K562 (cell line): ENCODE measurements at regions not wholly inside any gene's neighbourhood (a gene's known extent, or its start where the extent isn't known, plus 50 kb on each side); places are given as distances from the start of the nearest gene placed in this dataset.

Experiments
- ATAC-seq: fragments of 200-7000 bp; cut with Tn5 transposase; 3 replicates; pipeline ENCODE4 v1.9.1; 2020; ENCODE audit warnings: moderate library complexity
- BruUV-seq: library from RNA; stranded (reverse); fragments of 400-500 nt; replicated peaks from 2 replicates; lab custom pipeline; 2021; lab: Mats Ljungman, UMichigan
- CTCF ChIA-PET: fragments of 300-600 bp; formaldehyde crosslinking; extraction: SDS; loops from one replicate; lab custom pipeline; 2021; ENCODE audit warnings: low intra/inter-chr PET ratio; lab: Yijun Ruan, JAX
- POLR2A ChIA-PET: fragments of 300-600, 350-650 bp; sonication (Branson Sonifier 250); formaldehyde crosslinking; extraction: SDS; loops from one replicate; lab custom pipeline; 2021; ENCODE audit warnings: antibody characterized with exemption, inconsistent platforms; lab: Yijun Ruan, JAX
- DNase-seq, 4 experiments: peaks; one replicate each; pipeline versions ENCODE4 v3.0.0 to v3.0.0-alpha.2; 2011 to 2018; ENCODE audit warnings: low spot score in 3 of 4, mixed read lengths in 3 of 4; ENCODE audit errors: extremely low read depth in 1 of 4
- FAIRE-seq: peaks from 2 replicates; lab custom pipeline; 2011; peaks lifted over from hg19 to GRCh38; lab: Jason Lieb, UNC
- H2AFZ ChIP-seq: 2 replicates; pipeline ENCODE4 v1.6.0; 2011; ENCODE audit warnings: low read depth, low read length, control low read depth, inconsistent platforms
- H3K27ac ChIP-seq: fragments of 200-600 bp; 3 replicates; pipeline ENCODE4 v1.8.0; 2011; ENCODE audit warnings: low read depth, mild to moderate bottlenecking, control low read depth, inconsistent platforms, low read length, moderate library complexity, mixed read lengths; ENCODE audit errors: extremely low read depth
- H3K27me3 ChIP-seq, 2 experiments: fragments of 300-600 bp in 1 of 2; 2 replicates in 1 of 2; 3 replicates in 1 of 2; pipeline versions ENCODE4 v1.6.0 to v1.8.0; 2011; ENCODE audit warnings: inconsistent platforms in 2 of 2, low read length in 2 of 2, mild to moderate bottlenecking in 1 of 2, mixed read lengths in 1 of 2, moderate library complexity in 1 of 2; ENCODE audit not compliant: control insufficient read depth in 2 of 2, insufficient read depth in 2 of 2
- H3K36me3 ChIP-seq: fragments of 300-600 bp; 3 replicates; pipeline ENCODE4 v1.8.0; 2011; ENCODE audit warnings: mild to moderate bottlenecking, low read length, inconsistent platforms; ENCODE audit not compliant: control insufficient read depth, insufficient read depth
- H3K4me1 ChIP-seq, 2 experiments: fragments of 200-600 bp in 1 of 2; replicated peaks in 1 of 2; 2 replicates in 1 of 2; 3 replicates in 1 of 2; pipeline versions ENCODE4 v1.5.1 to v1.8.0; 2011; ENCODE audit warnings: inconsistent platforms in 2 of 2, low read length in 2 of 2, mild to moderate bottlenecking in 1 of 2, mixed read lengths in 1 of 2, moderate library complexity in 1 of 2; ENCODE audit not compliant: control insufficient read depth in 2 of 2, insufficient read depth in 2 of 2
- H3K4me2 ChIP-seq: 2 replicates; pipeline ENCODE4 v1.6.1; 2011; ENCODE audit warnings: low read length, control low read depth, inconsistent platforms, mixed read lengths; ENCODE audit not compliant: insufficient read depth
- H3K4me3 ChIP-seq: fragments of 200-600 bp; sonication (generic), shearing (Covaris generic); 2 replicates; pipeline ENCODE4 v1.5.1; 2016; ENCODE audit warnings: control low read depth, inconsistent platforms
- H3K79me2 ChIP-seq: fragments of 200-600 bp; 3 replicates; pipeline ENCODE4 v1.8.0; 2011; ENCODE audit warnings: low read length, inconsistent platforms; ENCODE audit not compliant: control insufficient read depth, insufficient read depth
- H3K9ac ChIP-seq, 2 experiments: 2 replicates each; pipeline versions ENCODE4 v1.6.0 to v1.6.1; 2011; ENCODE audit warnings: low read depth in 2 of 2, low read length in 2 of 2, control low read depth in 1 of 2, inconsistent platforms in 1 of 2, mild to moderate bottlenecking in 1 of 2, mixed read lengths in 1 of 2; ENCODE audit not compliant: insufficient read depth in 1 of 2
- H3K9me1 ChIP-seq: one replicate; pipeline ENCODE4 v1.6.0; 2011; ENCODE audit warnings: inconsistent platforms, mild to moderate bottlenecking, low read length, moderate library complexity; ENCODE audit not compliant: control insufficient read depth, insufficient read depth
- H3K9me3 ChIP-seq: replicated peaks from 2 replicates; pipeline ENCODE4 v1.5.1; 2011; ENCODE audit warnings: low read depth, low read length, inconsistent platforms; ENCODE audit not compliant: control insufficient read depth, insufficient read depth
- H4K20me1 ChIP-seq: replicated peaks from 2 replicates; pipeline ENCODE4 v1.6.1; 2011; ENCODE audit warnings: low read length, inconsistent platforms, mixed read lengths; ENCODE audit not compliant: control insufficient read depth, insufficient read depth
- CTCF ChIP-seq, 3 experiments: IDR thresholded peaks in 2 of 3; conservative IDR thresholded peaks in 1 of 3; 2 replicates each; pipeline ENCODE4 v1.5.1; 2011 to 2012; ENCODE audit warnings: low read length in 3 of 3, mild to moderate bottlenecking in 3 of 3, control low read depth in 2 of 3, improper control_type of control experiment in 1 of 3, inconsistent platforms in 1 of 3, low read depth in 1 of 3, mixed read lengths in 1 of 3, moderate library complexity in 1 of 3; ENCODE audit not compliant: insufficient read depth in 2 of 3
- RAD21 ChIP-seq, 2 experiments: fragments of 250-450 bp in 1 of 2; fragments of 450-650 bp in 1 of 2; sonication (Bioruptor Pico) in 1 of 2; formaldehyde crosslinking in 1 of 2; IDR thresholded peaks in 1 of 2; conservative IDR thresholded peaks in 1 of 2; 2 replicates each; pipeline versions ENCODE4 v1.4.0 to v1.8.0; 2020 to 2022; ENCODE audit warnings: mild to moderate bottlenecking in 2 of 2, moderate library complexity in 1 of 2
- TCF3 ChIP-seq: sonication (generic); formaldehyde crosslinking; IDR thresholded peaks from 2 replicates; pipeline ENCODE4 v1.4.0; 2020; ENCODE audit warnings: mild to moderate bottlenecking, missing genetic modification reagents
- WGBS: fragments of 100-300 bp; shearing (Covaris generic); methylation state at CpG from one replicate; pipeline ENCODE4 v1.1.6; 2016; ENCODE audit warnings: low coverage, mixed read lengths; ENCODE audit not compliant: insufficient coverage; ENCODE audit errors: missing lambda C conversion rate; 5-methylcytosine and 5-hydroxymethylcytosine counted together
- in situ Hi-C: fragments of 300-500 bp; cut with MboI; formaldehyde crosslinking; loops from 4 replicates; pipeline ENCODE4 v1.15.0; 2018; ENCODE audit warnings: inconsistent platforms, mixed read lengths
- intact Hi-C: fragments of 100-400 bp; cut with micrococcal nuclease; formaldehyde crosslinking; loops from 2 replicates; pipeline ENCODE4 v1.14.2; 2022

- Histone ChIP-seq H3K4me2 (no peak overlapping the region), H2AFZ (no peak overlapping the region), H3K36me3 (no peaks in the 10 kb centered on the region), H3K79me2 (no peaks in the 10 kb centered on the region), H3K9me1 (no peaks in the 10 kb centered on the region), H3K27ac (no peak overlapping the region), H3K27me3 (peaks cover 4 to 21% of the 10 kb centered on the region in 2 experiments; a peak in 1 of 5 replicates), H3K9ac (no peak overlapping the region), H3K9me3 (no peaks in the 10 kb centered on the region), H3K4me3 (no peak overlapping the region), H4K20me1 (no peaks in the 10 kb centered on the region), H3K4me1 (no peaks in the 10 kb centered on the region)
- WGBS: 0% methylated on average over 4 of the region's 4 CpGs
- ChIA-PET CTCF (no interaction called here), POLR2A (no interaction called here)
- no TSS peak for BruUV-seq
- ATAC-seq (peak; percentile 71), FAIRE-seq (no peak), DNase-seq (no peak)
- TF ChIP-seq RAD21 (CRISPR knock-in tag; conservative IDR thresholded peaks at IDR 0.05 in 1 of 2, IDR thresholded peaks at IDR 0.05 in 1 of 2): peak in 1 of 2 experiments; percentile 11; a peak in 1 of 4 replicates
- no peak for TF ChIP-seq TCF3 (CRISPR knock-in tag)
- TF ChIP-seq CTCF (IDR thresholded peaks at IDR 0.05 in 2 of 3, conservative IDR thresholded peaks at IDR 0.05 in 1 of 3; ENCODE audit: insufficient read depth in 2 of 3, low read depth in 1 of 3, low read length in 3 of 3): peak in 2 of 3 experiments; percentile 9 to 19; a peak in 1 of 6 replicates
- intact Hi-C loops (no loop called here), in situ Hi-C loops (no loop called here)
Measured at GRCh38 chr18:10194592-10194991, 259.8 kb upstream of the APCDD1 start.
